Stimulated activated CD4-positive, alpha-beta T cell treated with anti-CD3 and anti-CD28 coated beads, Interleukin-1b, Interleukin-23, amount 100 ng/mL, for 4 hours (primary cell): ENCODE measurements at regions not wholly inside any gene's neighbourhood (a gene's known extent, or its start where the extent isn't known, plus 50 kb on each side); places are given as distances from the start of the nearest gene placed in this dataset.
"Not testable (repeated sequence)": the region's sequence is repeated elsewhere in the genome, so short reads cannot be mapped to it uniquely, and the experiment has no call there.

Experiments
- DNase-seq, 2 donors: peaks; one replicate each; pipeline ENCODE4 v3.0.0-alpha.2; 2020; ENCODE audit warnings: low read depth in 2 of 2

- DNase-seq = no peak
These were observed 383.4 kb downstream of the MLLT3 start for GRCh38 chr9:20238921-20239320.

- DNase-seq = no peak
These were observed 384.6 kb downstream of the MLLT3 start for GRCh38 chr9:20237686-20238085.

GRCh38 chr9:20236676-20237075 is 385.6 kb downstream of the MLLT3 start:
- no peak for DNase-seq

GRCh38 chr9:20235206-20235605 is 387.1 kb downstream of the MLLT3 start:
- not testable (repeated sequence) for DNase-seq

GRCh38 chr9:20228096-20228495 is 394.2 kb downstream of the MLLT3 start:
- no peak for DNase-seq

GRCh38 chr9:20227166-20227874 is 395.0 kb downstream of the MLLT3 start:
- DNase-seq = no peak

- no peak for DNase-seq
These were observed 396.0 kb downstream of the MLLT3 start for GRCh38 chr9:20226345-20226744.

GRCh38 chr9:20225826-20226225 is 396.5 kb downstream of the MLLT3 start:
- no peak for DNase-seq

GRCh38 chr9:20224756-20225155 is 397.5 kb downstream of the MLLT3 start:
- DNase-seq = no peak

- no peak for DNase-seq
These were observed 402.0 kb downstream of the MLLT3 start for GRCh38 chr9:20220286-20220685.

GRCh38 chr9:20219437-20219836 is 402.9 kb downstream of the MLLT3 start:
- DNase-seq = no peak

GRCh38 chr9:20217596-20217995 is 404.7 kb downstream of the MLLT3 start:
- no peak for DNase-seq

- no peak for DNase-seq
These were observed 405.9 kb downstream of the MLLT3 start for GRCh38 chr9:20216438-20216837.

GRCh38 chr9:20215552-20215951 is 406.7 kb downstream of the MLLT3 start:
- no peak for DNase-seq

GRCh38 chr9:20212806-20213205 is 409.5 kb downstream of the MLLT3 start:
- DNase-seq = no peak

GRCh38 chr9:20209391-20210340 is 412.6 kb downstream of the MLLT3 start:
- peak; percentile 4 to 12 for DNase-seq

GRCh38 chr9:20208961-20209371 is 413.3 kb downstream of the MLLT3 start:
- no peak for DNase-seq

- no peak for DNase-seq
These were observed 414.1 kb downstream of the MLLT3 start for GRCh38 chr9:20208226-20208625.

- no peak for DNase-seq
These were observed 415.1 kb downstream of the MLLT3 start for GRCh38 chr9:20207176-20207575.

- no peak for DNase-seq
These were observed 416.5 kb downstream of the MLLT3 start for GRCh38 chr9:20205821-20206220.

- DNase-seq = no peak
These were observed 412.2 kb upstream of the SLC24A2 start for GRCh38 chr9:20200991-20201431.

GRCh38 chr9:20200581-20200980 is 411.7 kb upstream of the SLC24A2 start:
- no peak for DNase-seq

- DNase-seq = no peak
These were observed 410.3 kb upstream of the SLC24A2 start for GRCh38 chr9:20199111-20199510.
